ENCODE measurements at regions not wholly inside any gene's neighbourhood (a gene's known extent, or its start where the extent isn't known, plus 50 kb on each side); places are given as distances from the start of the nearest gene placed in this dataset.
"Not testable (repeated sequence)": the region's sequence is repeated elsewhere in the genome, so short reads cannot be mapped to it uniquely, and the experiment has no call there.

DNA sequence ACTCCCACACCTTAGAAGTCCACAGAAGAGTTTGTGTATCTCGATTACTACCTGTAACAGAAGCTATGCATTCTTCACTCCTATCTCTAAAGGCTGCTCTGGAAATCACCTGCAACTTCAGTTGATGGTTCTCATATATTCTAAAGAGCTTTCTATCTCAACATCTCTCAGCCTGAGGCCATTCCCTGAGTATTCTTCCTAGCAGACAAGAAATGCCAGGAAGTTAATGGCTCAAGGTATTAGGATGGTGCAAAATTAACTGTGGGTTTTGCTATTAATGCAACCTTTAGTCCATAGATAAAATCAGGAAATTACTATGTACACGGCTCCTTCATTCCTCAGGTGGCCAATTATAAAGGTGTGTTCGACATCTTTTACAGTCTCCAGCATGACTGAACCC, 290.1 kb downstream of the ZNF716 start:
- peaks cover 22% of the 10 kb centered on the region for H3K9me3 Mint-ChIP-seq
- H3K4me1 Mint-ChIP-seq (ENCODE audit: low read depth); H3K27ac Mint-ChIP-seq; H3K36me3 Mint-ChIP-seq (ENCODE audit: low read depth); H3K27me3 Mint-ChIP-seq (ENCODE audit: low read depth); H3K4me3 Mint-ChIP-seq: not testable (repeated sequence)

DNA sequence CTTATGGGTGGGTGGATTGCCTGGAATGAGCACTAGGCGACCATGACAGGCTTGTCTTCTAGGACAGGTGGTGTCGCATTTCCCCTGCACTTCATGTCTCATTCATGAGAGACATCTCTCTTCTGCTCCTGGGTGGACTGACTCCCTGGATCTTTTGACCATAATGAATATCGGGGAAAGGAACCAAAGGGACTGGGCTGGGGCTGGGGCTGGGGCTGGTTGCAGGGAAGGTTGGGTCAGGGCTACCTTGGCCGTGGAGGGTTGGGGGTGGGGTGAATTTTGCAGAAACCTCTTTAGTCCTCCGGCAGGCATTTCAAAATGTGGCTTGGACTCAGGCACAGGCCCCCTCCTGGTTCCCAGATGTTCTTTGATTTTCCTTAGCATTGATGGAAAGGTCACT, 319.2 kb downstream of the ZNF716 start:
- Mint-ChIP-seq H3K9me3 (peaks cover 42% of the 10 kb centered on the region), H3K36me3 (ENCODE audit: low read depth) (peaks cover 1% of the 10 kb centered on the region), H3K27me3 (ENCODE audit: low read depth) (no peaks in the 10 kb centered on the region), H3K27ac (no peak overlapping the region), H3K4me3 (no peak overlapping the region), H3K4me1 (ENCODE audit: low read depth) (no peaks in the 10 kb centered on the region)

- Mint-ChIP-seq H3K4me1 (ENCODE audit: low read depth) (no peaks in the 10 kb centered on the region), H3K27me3 (ENCODE audit: low read depth) (no peaks in the 10 kb centered on the region), H3K9me3 (peaks cover 43% of the 10 kb centered on the region), H3K36me3 (ENCODE audit: low read depth) (peaks cover 1% of the 10 kb centered on the region), H3K4me3 (no peak overlapping the region), H3K27ac (no peak overlapping the region)
Measured at GRCh38 chr7:57769958-57770357, 320.0 kb downstream of the ZNF716 start.

GRCh38 chr7:57772126-57772924, 322.3 kb downstream of the ZNF716 start:
- Mint-ChIP-seq H3K27ac (no peak overlapping the region), H3K4me1 (ENCODE audit: low read depth) (no peaks in the 10 kb centered on the region), H3K4me3 (no peak overlapping the region), H3K27me3 (ENCODE audit: low read depth) (no peaks in the 10 kb centered on the region), H3K36me3 (ENCODE audit: low read depth) (peaks cover 3% of the 10 kb centered on the region), H3K9me3 (peaks cover 52% of the 10 kb centered on the region)

DNA sequence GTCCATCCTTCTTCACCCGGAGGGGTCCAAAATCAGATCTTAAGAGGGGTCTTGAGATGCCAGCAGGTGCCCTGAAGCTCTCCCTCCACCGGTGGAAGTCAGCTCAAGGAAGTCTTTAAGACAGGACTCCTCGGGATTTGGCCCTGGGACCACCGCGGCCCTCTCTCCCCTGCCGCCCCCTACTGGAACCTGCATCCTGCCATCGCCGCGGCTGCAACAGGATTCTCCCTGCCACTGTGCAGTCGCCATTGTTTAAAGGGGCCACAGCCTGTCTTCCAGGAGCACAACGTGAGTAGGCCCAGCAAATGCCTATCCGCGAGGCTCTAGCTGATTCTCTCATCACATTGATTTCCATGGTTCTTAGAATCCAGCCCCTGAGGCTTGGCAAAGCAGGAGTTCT, 324.3 kb downstream of the ZNF716 start:
- Mint-ChIP-seq H3K4me3 (no peak overlapping the region), H3K9me3 (peaks cover 59% of the 10 kb centered on the region), H3K4me1 (ENCODE audit: low read depth) (no peaks in the 10 kb centered on the region), H3K27me3 (ENCODE audit: low read depth) (no peaks in the 10 kb centered on the region), H3K27ac (no peak overlapping the region), H3K36me3 (ENCODE audit: low read depth) (peaks cover 3% of the 10 kb centered on the region)

- peaks cover 3% of the 10 kb centered on the region for H3K36me3 Mint-ChIP-seq (ENCODE audit: low read depth)
- no peaks in the 10 kb centered on the region for H3K27me3 Mint-ChIP-seq (ENCODE audit: low read depth)
- H3K4me3 Mint-ChIP-seq = no peak overlapping the region
- no peak overlapping the region for H3K27ac Mint-ChIP-seq
- H3K4me1 Mint-ChIP-seq (ENCODE audit: low read depth) = no peaks in the 10 kb centered on the region
- peaks cover 59% of the 10 kb centered on the region for H3K9me3 Mint-ChIP-seq
Measured at GRCh38 chr7:57775396-57776088, 325.6 kb downstream of the ZNF716 start.

GRCh38 chr7:57776136-57776856, 326.3 kb downstream of the ZNF716 start:
- H3K4me1 Mint-ChIP-seq (ENCODE audit: low read depth); H3K36me3 Mint-ChIP-seq (ENCODE audit: low read depth); H3K4me3 Mint-ChIP-seq; H3K27ac Mint-ChIP-seq; H3K27me3 Mint-ChIP-seq (ENCODE audit: low read depth): not testable (repeated sequence)
- H3K9me3 Mint-ChIP-seq = peaks cover 54% of the 10 kb centered on the region

DNA sequence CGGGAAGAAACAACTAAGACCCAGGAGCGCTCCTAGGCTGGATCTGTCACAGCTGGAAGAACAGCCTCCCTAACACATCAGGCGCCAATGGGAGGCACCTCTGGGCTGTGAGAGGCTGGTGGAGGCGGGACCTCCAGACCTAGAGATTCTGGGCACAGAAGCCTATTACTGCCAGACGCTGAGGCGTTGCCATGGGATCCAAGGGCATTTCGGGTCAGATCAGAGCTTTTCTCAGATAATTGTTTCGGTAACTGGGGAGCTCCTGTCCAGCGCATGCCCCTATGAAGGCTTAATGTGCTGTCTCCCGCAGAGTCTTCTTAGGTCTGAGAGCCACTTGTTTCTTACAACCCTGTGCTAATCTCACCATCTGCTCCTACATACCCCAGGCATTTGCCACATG, 339.2 kb downstream of the ZNF716 start:
- Mint-ChIP-seq H3K36me3 (ENCODE audit: low read depth) (no peaks in the 10 kb centered on the region), H3K4me3 (no peak overlapping the region), H3K27ac (no peak overlapping the region)

GRCh38 chr7:57819491-57819981, 369.6 kb downstream of the ZNF716 start:
- Mint-ChIP-seq H3K4me3 (no peak overlapping the region), H3K36me3 (ENCODE audit: low read depth) (peaks cover 5% of the 10 kb centered on the region), H3K27me3 (ENCODE audit: low read depth) (no peaks in the 10 kb centered on the region), H3K27ac (no peak overlapping the region), H3K9me3 (peaks cover 46% of the 10 kb centered on the region), H3K4me1 (ENCODE audit: low read depth) (no peaks in the 10 kb centered on the region)

More for the DNA sequence above, 339.2 kb downstream of the ZNF716 start:
- peaks cover 24% of the 10 kb centered on the region for H3K9me3 Mint-ChIP-seq
- no peaks in the 10 kb centered on the region for H3K4me1 Mint-ChIP-seq (ENCODE audit: low read depth)
- H3K27me3 Mint-ChIP-seq (ENCODE audit: low read depth) = no peaks in the 10 kb centered on the region

DNA sequence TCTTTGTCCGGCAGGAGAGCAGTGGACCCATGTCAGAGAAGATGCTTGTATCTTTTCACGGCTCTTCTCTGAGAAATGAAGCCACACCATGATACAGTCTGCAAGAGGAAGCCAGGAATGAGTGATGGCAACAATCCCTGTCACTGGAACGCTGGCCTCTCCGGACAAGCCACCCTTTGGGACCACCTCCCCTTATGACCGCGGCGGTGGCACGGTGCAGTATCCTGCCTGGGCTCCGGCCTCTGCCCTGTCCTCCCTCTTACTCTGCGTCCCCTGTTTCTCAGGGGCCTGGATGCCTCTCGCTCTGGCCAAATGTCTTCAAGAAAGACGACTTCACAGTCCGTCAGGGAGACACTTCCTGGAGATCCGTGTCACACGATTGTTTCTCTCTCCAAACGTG, 370.5 kb downstream of the ZNF716 start:
- no peak overlapping the region for H3K27ac Mint-ChIP-seq
- H3K9me3 Mint-ChIP-seq = peaks cover 49% of the 10 kb centered on the region
- no peaks in the 10 kb centered on the region for H3K27me3 Mint-ChIP-seq (ENCODE audit: low read depth)
- H3K4me1 Mint-ChIP-seq (ENCODE audit: low read depth) = no peaks in the 10 kb centered on the region
- H3K4me3 Mint-ChIP-seq = no peak overlapping the region
- H3K36me3 Mint-ChIP-seq (ENCODE audit: low read depth) = peaks cover 5% of the 10 kb centered on the region

GRCh38 chr7:57821438-57822382, 371.7 kb downstream of the ZNF716 start:
- peaks cover 5% of the 10 kb centered on the region for H3K36me3 Mint-ChIP-seq (ENCODE audit: low read depth)
- H3K27me3 Mint-ChIP-seq (ENCODE audit: low read depth) = no peaks in the 10 kb centered on the region
- H3K27ac Mint-ChIP-seq = no peak overlapping the region
- H3K4me1 Mint-ChIP-seq (ENCODE audit: low read depth) = no peaks in the 10 kb centered on the region
- H3K4me3 Mint-ChIP-seq = no peak overlapping the region
- peaks cover 44% of the 10 kb centered on the region for H3K9me3 Mint-ChIP-seq

DNA sequence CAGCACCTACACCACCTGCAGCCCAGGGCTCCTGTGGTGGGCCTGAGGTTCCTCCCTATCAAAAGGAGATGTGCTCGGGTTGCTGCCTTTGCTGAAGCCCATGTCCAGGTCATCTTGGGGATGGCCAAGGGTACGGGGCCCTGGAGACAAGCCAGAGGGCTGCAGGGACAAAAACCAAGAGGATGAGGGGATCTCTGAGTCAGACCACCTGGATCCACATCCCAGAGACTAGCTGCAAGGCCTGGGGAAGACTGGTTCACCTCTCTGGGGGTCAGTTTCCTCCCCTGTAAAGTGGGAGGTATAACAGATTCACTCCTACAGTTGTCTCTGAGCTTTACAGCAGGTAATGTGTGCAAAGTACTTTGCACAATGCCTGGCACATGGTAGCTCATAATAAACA, 376.6 kb downstream of the ZNF716 start:
- H3K4me3 Mint-ChIP-seq; H3K27me3 Mint-ChIP-seq (ENCODE audit: low read depth); H3K27ac Mint-ChIP-seq; H3K4me1 Mint-ChIP-seq (ENCODE audit: low read depth); H3K36me3 Mint-ChIP-seq (ENCODE audit: low read depth): not testable (repeated sequence)
- peaks cover 19% of the 10 kb centered on the region for H3K9me3 Mint-ChIP-seq

- H3K4me3 Mint-ChIP-seq; H3K9me3 Mint-ChIP-seq; H3K36me3 Mint-ChIP-seq (ENCODE audit: low read depth); H3K27ac Mint-ChIP-seq; H3K27me3 Mint-ChIP-seq (ENCODE audit: low read depth); H3K4me1 Mint-ChIP-seq (ENCODE audit: low read depth): not testable (repeated sequence)
Measured at GRCh38 chr7:57835161-57835560, 385.2 kb downstream of the ZNF716 start.

- not testable (repeated sequence) for H3K4me3 Mint-ChIP-seq; H3K9me3 Mint-ChIP-seq; H3K27me3 Mint-ChIP-seq (ENCODE audit: low read depth); H3K4me1 Mint-ChIP-seq (ENCODE audit: low read depth); H3K27ac Mint-ChIP-seq; H3K36me3 Mint-ChIP-seq (ENCODE audit: low read depth)
Measured at GRCh38 chr7:57839152-57839551, 389.2 kb downstream of the ZNF716 start.
